ENCODE measurements at regions not wholly inside any gene's neighbourhood (a gene's known extent, or its start where the extent isn't known, plus 50 kb on each side); places are given as distances from the start of the nearest gene placed in this dataset.

- TF ChIP-seq CTCF (IDR thresholded peaks at IDR 0.05 in 2 of 3, conservative IDR thresholded peaks at IDR 0.05 in 1 of 3; ENCODE audit: control insufficient read depth in 2 of 3, extremely low read depth in 1 of 3, insufficient read depth in 1 of 3, low read depth in 3 of 3, low read length in 3 of 3) (no peak), MAX (IDR thresholded peaks at IDR 0.05; ENCODE audit: low read depth, low read length) (no peak), SUZ12 (IDR thresholded peaks at IDR 0.05; ENCODE audit: unreplicated experiment) (no peak), MTA3 (IDR thresholded peaks at IDR 0.05; ENCODE audit: borderline replicate concordance, low read length) (no peak), RUNX3 (IDR thresholded peaks at IDR 0.05; ENCODE audit: low read length) (no peak), HDAC6 (IDR thresholded peaks at IDR 0.05; ENCODE audit: unreplicated experiment) (no peak), MYC (IDR thresholded peaks at IDR 0.05; ENCODE audit: insufficient read depth, insufficient read length, insufficient replicate concordance, low read length, severe bottlenecking) (no peak), ETV6 (conservative IDR thresholded peaks at IDR 0.05 in 1 of 2, IDR thresholded peaks at IDR 0.05 in 1 of 2; ENCODE audit: borderline replicate concordance in 1 of 2, low read depth in 1 of 2) (no peak), CREB1 (IDR thresholded peaks at IDR 0.05; ENCODE audit: low read depth) (no peak), ZNF592 (IDR thresholded peaks at IDR 0.05) (no peak), NR2C2 (IDR thresholded peaks at IDR 0.05; ENCODE audit: borderline replicate concordance, control insufficient read depth, insufficient read length, low read depth) (no peak)
These were observed 320.1 kb upstream of the GALNT5 start for GRCh38 chr2:156937430-156937829.
